B cell (primary cell): ENCODE measurements at regions not wholly inside any gene's neighbourhood (a gene's known extent, or its start where the extent isn't known, plus 50 kb on each side); places are given as distances from the start of the nearest gene placed in this dataset.

Experiments
- EZH2 ChIP-seq: IDR thresholded peaks from 2 replicates; pipeline ENCODE4 v1.6.1; 2012; ENCODE audit warnings: borderline replicate concordance, low read depth, mild to moderate bottlenecking, moderate library complexity, low read length; ENCODE audit not compliant: insufficient read depth, poor library complexity, severe bottlenecking
- TF ChIP-seq, protein P1 (sequence below): fragments of 200-600 bp; IDR thresholded peaks from one replicate; pipeline ENCODE4 v1.8.0; 2022; ENCODE audit warnings: antibody characterized with exemption, mild to moderate bottlenecking

DNA sequence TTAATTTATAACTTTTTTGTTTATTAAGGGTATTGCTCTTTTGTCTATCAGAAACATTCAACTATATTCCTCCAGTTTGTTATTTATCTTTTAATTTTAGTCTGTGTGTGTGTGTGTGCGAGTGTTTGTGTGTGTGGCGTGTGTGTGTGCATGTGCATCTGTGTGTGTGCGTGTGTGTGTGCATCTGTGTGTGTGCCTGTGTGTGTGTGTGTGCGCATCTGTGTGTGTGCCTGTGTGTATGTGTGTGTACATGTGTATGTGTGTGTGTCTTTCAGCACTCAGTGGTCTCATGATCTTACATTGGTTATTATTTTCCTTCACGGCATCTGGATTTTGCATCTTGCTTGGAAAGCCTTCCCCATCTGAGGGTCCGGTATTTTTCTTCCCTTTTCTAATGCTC, 281.1 kb upstream of the RTL1 start:
- TF ChIP-seq, protein P1, sequence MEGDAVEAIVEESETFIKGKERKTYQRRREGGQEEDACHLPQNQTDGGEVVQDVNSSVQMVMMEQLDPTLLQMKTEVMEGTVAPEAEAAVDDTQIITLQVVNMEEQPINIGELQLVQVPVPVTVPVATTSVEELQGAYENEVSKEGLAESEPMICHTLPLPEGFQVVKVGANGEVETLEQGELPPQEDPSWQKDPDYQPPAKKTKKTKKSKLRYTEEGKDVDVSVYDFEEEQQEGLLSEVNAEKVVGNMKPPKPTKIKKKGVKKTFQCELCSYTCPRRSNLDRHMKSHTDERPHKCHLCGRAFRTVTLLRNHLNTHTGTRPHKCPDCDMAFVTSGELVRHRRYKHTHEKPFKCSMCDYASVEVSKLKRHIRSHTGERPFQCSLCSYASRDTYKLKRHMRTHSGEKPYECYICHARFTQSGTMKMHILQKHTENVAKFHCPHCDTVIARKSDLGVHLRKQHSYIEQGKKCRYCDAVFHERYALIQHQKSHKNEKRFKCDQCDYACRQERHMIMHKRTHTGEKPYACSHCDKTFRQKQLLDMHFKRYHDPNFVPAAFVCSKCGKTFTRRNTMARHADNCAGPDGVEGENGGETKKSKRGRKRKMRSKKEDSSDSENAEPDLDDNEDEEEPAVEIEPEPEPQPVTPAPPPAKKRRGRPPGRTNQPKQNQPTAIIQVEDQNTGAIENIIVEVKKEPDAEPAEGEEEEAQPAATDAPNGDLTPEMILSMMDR, result no peak
- no peak for TF ChIP-seq EZH2
